DMS114 treated with DMSO at 0.1 percent for 48 hours (cell line): ENCODE measurements at regions not wholly inside any gene's neighbourhood (a gene's known extent, or its start where the extent isn't known, plus 50 kb on each side); places are given as distances from the start of the nearest gene placed in this dataset.
A peak's percentile ranks its signal among the peaks of the same experiment; 100 is the strongest.
"Not testable (repeated sequence)": the region's sequence is repeated elsewhere in the genome, so short reads cannot be mapped to it uniquely, and the experiment has no call there.

Experiments used
- DNase-seq: peaks from one replicate; lab custom pipeline; 2025; ENCODE audit not compliant: unreplicated experiment; lab: John Stamatoyannopoulos, UW

GRCh38 chr6:60991427-60992028 is 1294.5 kb downstream of the KHDRBS2 start:
- DNase-seq, result no peak

- DNase-seq, result no peak
Observed at GRCh38 chr6:60952500-60952899, 1333.5 kb downstream of the KHDRBS2 start.

GRCh38 chr6:60950221-60950923 is 1335.7 kb downstream of the KHDRBS2 start:
- DNase-seq, result not testable (repeated sequence)

GRCh38 chr6:60947416-60947815 is 1338.6 kb downstream of the KHDRBS2 start:
- not testable (repeated sequence) for DNase-seq

- DNase-seq, result not testable (repeated sequence)
Observed at GRCh38 chr6:60944803-60945202, 1341.2 kb downstream of the KHDRBS2 start.

GRCh38 chr6:60935970-60936369 is 1350.1 kb downstream of the KHDRBS2 start:
- DNase-seq, result not testable (repeated sequence)

- not testable (repeated sequence) for DNase-seq
Observed at GRCh38 chr6:60919652-60920051, 1366.4 kb downstream of the KHDRBS2 start.

- DNase-seq, result not testable (repeated sequence)
Observed at GRCh38 chr6:60903860-60904259, 1382.2 kb downstream of the KHDRBS2 start.

GRCh38 chr6:60893374-60893773 is 1392.7 kb downstream of the KHDRBS2 start:
- not testable (repeated sequence) for DNase-seq

- no peak for DNase-seq
Observed at GRCh38 chr6:60891606-60892005, 1394.4 kb downstream of the KHDRBS2 start.

GRCh38 chr6:60877396-60877795 is 1408.6 kb downstream of the KHDRBS2 start:
- not testable (repeated sequence) for DNase-seq

GRCh38 chr6:60870779-60871178 is 1415.2 kb downstream of the KHDRBS2 start:
- DNase-seq, result not testable (repeated sequence)

- DNase-seq, result no peak
Observed at GRCh38 chr6:60867548-60867947, 1418.5 kb downstream of the KHDRBS2 start.

- not testable (repeated sequence) for DNase-seq
Observed at GRCh38 chr6:60843175-60843982, 1442.6 kb downstream of the KHDRBS2 start.

- not testable (repeated sequence) for DNase-seq
Observed at GRCh38 chr6:60830726-60831125, 1455.3 kb downstream of the KHDRBS2 start.

- DNase-seq, result not testable (repeated sequence)
Observed at GRCh38 chr6:60822597-60822996, 1463.4 kb downstream of the KHDRBS2 start.

GRCh38 chr6:60818072-60818471 is 1468.0 kb downstream of the KHDRBS2 start:
- DNase-seq, result not testable (repeated sequence)

- not testable (repeated sequence) for DNase-seq
Observed at GRCh38 chr6:60814784-60815183, 1471.2 kb downstream of the KHDRBS2 start.

- not testable (repeated sequence) for DNase-seq
Observed at GRCh38 chr6:60813897-60814596, 1472.0 kb downstream of the KHDRBS2 start.

GRCh38 chr6:60810216-60810615 is 1475.8 kb downstream of the KHDRBS2 start:
- not testable (repeated sequence) for DNase-seq

GRCh38 chr6:60799146-60799545 is 1486.9 kb downstream of the KHDRBS2 start:
- DNase-seq, result peak; percentile 3
